SU-DHL-6 (cell line): ENCODE measurements at regions not wholly inside any gene's neighbourhood (a gene's known extent, or its start where the extent isn't known, plus 50 kb on each side); places are given as distances from the start of the nearest gene placed in this dataset.

Experiments used
- H2AFZ ChIP-seq: fragments of 200-600 bp; sonication (generic); 2 replicates; pipeline ENCODE4 v1.6.1; 2014; ENCODE audit warnings: low read depth, mild to moderate bottlenecking, moderate library complexity, mixed read lengths, antibody characterized with exemption, low read length; ENCODE audit not compliant: severe bottlenecking
- H3F3A ChIP-seq: fragments of 200-600 bp; shearing (Covaris generic); 2 replicates; pipeline ENCODE4 v1.6.0; 2016; ENCODE audit warnings: antibody characterized with exemption, mild to moderate bottlenecking; ENCODE audit not compliant: insufficient read depth
- H3K27ac ChIP-seq: fragments of 200-600 bp; sonication (generic); 2 replicates; pipeline ENCODE4 v1.5.1; 2016; ENCODE audit warnings: low read depth, mild to moderate bottlenecking, low read length, moderate library complexity, mixed read lengths
- H3K27me3 ChIP-seq: fragments of 200-600 bp; sonication (generic), shearing (Covaris generic); 2 replicates; pipeline ENCODE4 v1.6.0; 2014; ENCODE audit warnings: mild to moderate bottlenecking, low read length
- H3K36me3 ChIP-seq: fragments of 200-600 bp; sonication (generic); 2 replicates; pipeline ENCODE4 v1.6.1; 2014; ENCODE audit warnings: mild to moderate bottlenecking, low read length, mixed read lengths
- H3K4me2 ChIP-seq: fragments of 300-600, 200-600 bp; shearing (Covaris generic), sonication (generic); 2 replicates; pipeline ENCODE4 v1.6.0; 2014; ENCODE audit warnings: low read length, low read depth, mild to moderate bottlenecking; ENCODE audit not compliant: poor library complexity, severe bottlenecking
- H3K4me3 ChIP-seq: fragments of 200-600 bp; sonication (generic); 2 replicates; pipeline ENCODE4 v1.5.1; 2014; ENCODE audit warnings: antibody characterized with exemption, low read length, mild to moderate bottlenecking, mixed read lengths; ENCODE audit not compliant: insufficient read depth, poor library complexity, severe bottlenecking
- H3K79me2 ChIP-seq: fragments of 200-600 bp; sonication (generic); 2 replicates; pipeline ENCODE4 v1.6.1; 2014; ENCODE audit warnings: mild to moderate bottlenecking, low read length, moderate library complexity; ENCODE audit not compliant: insufficient read depth
- H3K9ac ChIP-seq: fragments of 200-600 bp; sonication (generic); 2 replicates; pipeline ENCODE4 v1.7.0; 2014; ENCODE audit warnings: mild to moderate bottlenecking, low read length
- H3K9me2 ChIP-seq: fragments of 200-600 bp; sonication (generic); replicated peaks from 2 replicates; pipeline ENCODE4 v1.6.1; 2014; ENCODE audit warnings: low read length; ENCODE audit not compliant: insufficient read depth
- H3K9me3 ChIP-seq: fragments of 200-600 bp; sonication (generic); 2 replicates; pipeline ENCODE4 v1.6.1; 2014; ENCODE audit warnings: low read length, mixed read lengths; ENCODE audit not compliant: insufficient read depth
- H4K20me1 ChIP-seq: fragments of 200-600 bp; sonication (generic); 2 replicates; pipeline ENCODE4 v1.6.1; 2014; ENCODE audit warnings: low read depth, mild to moderate bottlenecking, antibody characterized with exemption, low read length, moderate library complexity, mixed read lengths
- CTCF ChIP-seq: fragments of 200-600 bp; sonication (generic); IDR thresholded peaks from one replicate; pipeline ENCODE4 v1.5.1; 2017; ENCODE audit warnings: antibody characterized with exemption, mild to moderate bottlenecking, low read length, moderate library complexity; ENCODE audit not compliant: insufficient read depth, poor library complexity, severe bottlenecking
- EZH2phosphoT487 ChIP-seq: fragments of 200-600 bp; sonication (generic), shearing (Covaris generic); conservative IDR thresholded peaks from 2 replicates; pipeline ENCODE4 v1.6.1; 2018; ENCODE audit warnings: mild to moderate bottlenecking, antibody characterized with exemption, low read length, moderate library complexity, mixed read lengths

- Histone ChIP-seq H3K4me2 (no peak overlapping the region), H3K27ac (no peak overlapping the region), H3K4me3 (no peak overlapping the region), H4K20me1 (no peaks in the 10 kb centered on the region), H3K9me2 (no peaks in the 10 kb centered on the region), H2AFZ (no peak overlapping the region), H3F3A (no peaks in the 10 kb centered on the region), H3K9me3 (peaks cover 9% of the 10 kb centered on the region; the same call in 1 of the 2 replicates), H3K36me3 (no peaks in the 10 kb centered on the region), H3K9ac (no peak overlapping the region), H3K27me3 (no peaks in the 10 kb centered on the region), H3K79me2 (no peaks in the 10 kb centered on the region)
- TF ChIP-seq CTCF (no peak), EZH2phosphoT487 (no peak)
Measured at GRCh38 chr10:29407280-29407858, 118.5 kb downstream of the LYZL1 start.
